Stimulated activated CD8-positive, alpha-beta memory T cell treated with anti-CD3 and anti-CD28 coated beads, Interleukin-15, amount 100 ng/mL, for 48 hours (primary cell): ENCODE measurements at regions not wholly inside any gene's neighbourhood (a gene's known extent, or its start where the extent isn't known, plus 50 kb on each side); places are given as distances from the start of the nearest gene placed in this dataset.
"Not testable (repeated sequence)": the region's sequence is repeated elsewhere in the genome, so short reads cannot be mapped to it uniquely, and the experiment has no call there.

Source experiments
- DNase-seq, 2 donors: peaks; one replicate each; pipeline ENCODE4 v3.0.0-alpha.2; 2020; ENCODE audit warnings: low read depth in 2 of 2

DNA sequence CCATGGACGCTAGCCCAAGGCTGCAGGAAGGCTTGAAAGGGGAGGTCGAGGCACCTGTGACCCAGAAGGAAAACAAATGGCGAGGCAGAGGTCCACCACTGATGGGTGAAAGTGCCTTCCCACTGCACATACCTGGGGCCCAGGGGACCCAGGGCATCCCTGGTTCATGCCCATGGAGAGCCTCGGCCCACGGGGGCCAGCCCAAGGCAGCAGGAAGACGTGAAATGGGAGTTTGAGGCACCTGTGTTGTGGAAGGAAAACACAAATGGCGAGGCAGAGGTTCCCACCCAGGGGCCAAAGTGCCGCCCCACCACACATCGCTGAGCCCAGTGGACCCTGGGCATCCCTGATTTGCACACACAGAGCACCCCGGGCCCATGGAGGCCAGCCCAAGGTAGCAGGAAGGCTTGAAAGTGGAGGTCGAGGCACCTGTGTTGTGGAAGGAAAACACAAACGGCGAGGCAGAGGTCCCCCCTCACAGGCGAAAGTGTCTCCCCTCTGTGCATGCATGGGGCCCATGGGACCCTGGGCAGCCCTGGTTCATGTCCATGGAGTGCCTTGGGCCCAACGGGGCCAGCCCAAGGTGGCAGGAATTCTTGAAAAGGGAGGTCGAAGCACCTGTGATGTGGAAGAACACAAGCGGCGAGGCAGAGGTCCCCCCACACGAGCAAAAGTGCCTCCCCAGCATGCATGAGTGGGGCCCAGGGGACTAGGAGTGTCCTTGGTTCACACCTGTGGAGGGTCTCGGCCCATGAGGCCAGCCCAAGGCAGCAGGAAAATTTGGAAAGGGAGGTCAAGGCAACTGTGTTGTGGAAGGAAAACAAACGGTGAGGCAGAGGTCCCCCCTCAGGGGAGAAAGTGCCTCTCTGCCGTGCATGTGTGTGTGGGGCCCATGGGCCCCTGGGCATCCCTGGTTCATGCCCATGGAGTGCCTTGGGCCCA, 383.3 kb downstream of the ALG10 start:
- no peak for DNase-seq

DNA sequence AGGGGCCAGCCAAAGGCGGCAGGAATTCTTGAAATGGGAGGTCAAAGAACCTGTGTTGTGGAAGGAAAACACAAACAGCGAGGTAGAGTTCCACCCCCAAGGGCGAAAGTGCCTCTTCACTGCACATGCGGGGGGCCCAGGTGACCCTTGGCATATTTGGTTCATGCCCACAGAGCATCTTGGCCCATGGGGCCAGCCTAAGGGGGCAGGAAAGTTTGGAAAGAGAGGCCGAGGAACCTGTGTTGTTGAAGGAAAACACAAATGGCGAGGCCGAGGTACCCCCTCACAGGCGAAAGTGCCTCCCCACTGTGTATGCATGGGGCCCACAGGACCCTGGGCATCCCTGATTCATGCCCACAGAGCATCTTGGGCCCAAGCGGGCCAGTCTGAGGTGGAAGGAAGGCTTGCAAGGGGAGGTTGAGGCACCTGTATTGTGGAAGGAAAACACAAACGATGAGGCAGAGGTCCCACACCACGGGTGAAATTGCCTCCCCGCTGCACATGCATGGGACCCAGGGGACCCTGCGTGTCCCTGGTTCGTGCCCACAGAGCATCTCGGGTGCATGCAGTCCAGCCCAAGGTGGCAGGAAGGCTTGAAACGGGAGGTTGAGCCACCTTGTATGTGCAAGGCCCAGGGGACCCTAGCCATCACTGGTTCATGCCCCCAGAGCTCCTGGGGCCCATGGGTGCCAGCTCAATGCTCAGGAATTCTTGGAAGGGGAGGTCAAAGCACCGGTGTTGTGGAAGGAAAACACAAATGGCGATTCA, 384.1 kb downstream of the ALG10 start:
- no peak for DNase-seq

DNA sequence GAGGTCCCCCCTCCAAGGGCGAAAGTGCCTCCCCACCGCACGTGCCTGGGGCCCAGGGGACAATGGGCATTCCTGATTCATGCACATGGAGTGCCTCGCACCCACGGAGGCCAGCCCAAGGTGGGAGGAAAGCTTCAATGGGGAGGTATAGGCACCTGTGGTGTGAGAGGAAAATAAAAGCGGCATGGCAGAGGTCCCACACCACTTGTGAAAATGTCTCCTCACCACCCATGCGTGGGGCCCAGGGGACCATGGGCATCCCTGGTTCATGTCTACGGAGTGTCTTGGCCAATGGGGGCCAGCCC, 384.7 kb downstream of the ALG10 start:
- DNase-seq: no peak

DNA sequence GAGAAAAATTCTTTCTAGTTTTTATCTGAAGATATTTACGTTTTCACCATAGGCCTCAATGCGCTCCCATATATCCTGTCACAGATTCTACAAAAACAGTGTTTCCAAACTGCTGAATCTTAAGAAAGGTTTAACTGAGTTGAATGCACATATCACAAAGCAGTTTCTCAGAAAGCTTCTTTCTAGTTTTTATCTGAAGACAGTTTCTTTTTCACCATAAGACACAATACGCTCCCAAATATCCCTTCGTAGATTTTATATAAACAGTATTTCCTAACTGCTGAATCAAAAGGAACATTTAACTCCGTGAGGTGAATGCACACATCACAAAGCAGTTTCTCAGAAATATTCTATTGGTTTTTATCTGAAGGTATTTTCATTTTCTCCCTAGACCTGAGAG, 385.5 kb downstream of the ALG10 start:
- no peak for DNase-seq

DNA sequence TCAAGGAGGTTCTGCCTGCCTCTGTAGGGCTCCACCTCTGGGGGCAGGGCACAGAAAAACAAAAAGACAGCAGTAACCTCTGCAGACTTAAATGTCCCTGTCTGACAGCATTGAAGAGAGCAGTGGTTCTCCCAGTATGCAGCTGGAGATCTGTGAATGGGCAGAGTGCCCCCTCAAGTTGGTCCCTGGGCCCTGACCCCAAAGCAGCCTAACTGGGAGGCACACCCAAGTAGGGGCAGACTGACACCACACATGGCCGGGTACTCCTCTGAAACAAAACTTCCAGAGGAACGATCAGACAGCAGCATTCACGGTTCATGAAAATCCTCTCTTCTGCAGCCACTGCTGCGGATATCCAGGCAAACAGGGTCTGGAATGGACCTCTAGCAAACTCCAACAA, 409.2 kb downstream of the ALG10 start:
- DNase-seq: not testable (repeated sequence)
